ENCODE measurements at regions not wholly inside any gene's neighbourhood (a gene's known extent, or its start where the extent isn't known, plus 50 kb on each side); places are given as distances from the start of the nearest gene placed in this dataset.

DNA sequence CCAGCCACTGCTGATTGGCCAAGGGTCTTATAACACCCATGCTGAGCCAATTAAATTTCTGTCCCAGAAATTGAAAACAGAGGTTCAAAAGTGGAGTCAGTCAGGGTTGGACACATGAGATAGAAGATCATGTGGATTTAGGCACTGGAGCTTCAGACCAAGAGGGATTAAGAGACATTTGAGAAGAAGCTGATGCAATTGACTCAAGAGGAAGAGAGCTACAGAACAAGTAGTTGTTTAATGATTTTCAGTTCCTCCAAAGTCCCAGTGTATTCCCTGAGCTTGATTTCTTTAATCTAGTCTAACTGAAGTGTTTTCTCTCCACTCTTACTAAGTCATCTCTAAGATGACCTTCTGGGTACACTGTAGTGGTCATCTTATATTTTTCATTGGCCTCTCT lies 227.1 kb downstream of the DUSP10 start:
- TF ChIP-seq, protein P1, sequence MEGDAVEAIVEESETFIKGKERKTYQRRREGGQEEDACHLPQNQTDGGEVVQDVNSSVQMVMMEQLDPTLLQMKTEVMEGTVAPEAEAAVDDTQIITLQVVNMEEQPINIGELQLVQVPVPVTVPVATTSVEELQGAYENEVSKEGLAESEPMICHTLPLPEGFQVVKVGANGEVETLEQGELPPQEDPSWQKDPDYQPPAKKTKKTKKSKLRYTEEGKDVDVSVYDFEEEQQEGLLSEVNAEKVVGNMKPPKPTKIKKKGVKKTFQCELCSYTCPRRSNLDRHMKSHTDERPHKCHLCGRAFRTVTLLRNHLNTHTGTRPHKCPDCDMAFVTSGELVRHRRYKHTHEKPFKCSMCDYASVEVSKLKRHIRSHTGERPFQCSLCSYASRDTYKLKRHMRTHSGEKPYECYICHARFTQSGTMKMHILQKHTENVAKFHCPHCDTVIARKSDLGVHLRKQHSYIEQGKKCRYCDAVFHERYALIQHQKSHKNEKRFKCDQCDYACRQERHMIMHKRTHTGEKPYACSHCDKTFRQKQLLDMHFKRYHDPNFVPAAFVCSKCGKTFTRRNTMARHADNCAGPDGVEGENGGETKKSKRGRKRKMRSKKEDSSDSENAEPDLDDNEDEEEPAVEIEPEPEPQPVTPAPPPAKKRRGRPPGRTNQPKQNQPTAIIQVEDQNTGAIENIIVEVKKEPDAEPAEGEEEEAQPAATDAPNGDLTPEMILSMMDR (IDR thresholded peaks at IDR 0.05; ENCODE audit: low read depth, low read length, missing control alignments), result no peak

DNA sequence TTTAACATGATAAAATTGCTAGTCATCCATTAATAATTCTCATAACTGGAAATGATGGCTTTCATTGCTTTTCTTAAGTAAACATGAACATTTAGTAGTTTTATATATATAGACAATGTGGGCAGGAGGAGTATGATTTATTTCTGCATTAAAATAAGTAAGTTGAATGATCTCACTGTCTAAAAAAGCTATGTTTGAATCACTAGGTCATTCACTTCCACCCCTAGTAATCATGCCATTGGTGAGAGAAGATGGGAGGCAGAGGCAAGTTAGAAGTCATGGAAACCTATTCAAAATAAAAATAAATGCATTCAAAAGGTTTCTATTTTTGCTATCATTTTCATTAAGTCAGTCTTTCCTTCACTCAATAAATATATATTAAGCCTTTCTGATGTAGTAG lies 226.4 kb downstream of the DUSP10 start:
- no peak overlapping the region for H3K4me3 ChIP-seq (ENCODE audit: low read depth, low read length)
- DNase-seq (ENCODE audit: low read depth), result no peak
- TF ChIP-seq, protein P1 (IDR thresholded peaks at IDR 0.05; ENCODE audit: low read depth, low read length, missing control alignments), result no peak

More for the DNA sequence above, 227.1 kb downstream of the DUSP10 start:
- no peak overlapping the region for H3K4me3 ChIP-seq (ENCODE audit: low read depth, low read length)
- no peak for DNase-seq (ENCODE audit: low read depth)

DNA sequence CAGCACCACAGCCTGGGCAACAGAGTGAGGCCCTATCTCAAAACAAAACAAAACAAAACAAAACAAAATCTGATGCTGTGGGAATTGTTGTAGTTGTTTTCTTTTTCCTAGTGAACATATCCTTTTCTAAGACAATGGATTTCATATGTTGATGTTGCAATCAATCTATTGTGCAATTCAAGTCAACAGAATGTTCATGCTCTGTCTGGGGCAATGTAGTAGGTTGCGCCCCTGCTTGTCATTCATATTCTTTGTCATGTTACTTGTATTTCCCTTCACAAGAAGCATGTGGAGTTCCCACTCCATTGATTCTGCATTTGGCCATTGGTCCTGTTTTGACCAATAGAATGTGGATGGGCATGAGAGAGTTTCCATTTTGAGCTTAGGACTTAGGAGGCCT lies 223.9 kb downstream of the DUSP10 start:
- H3K4me3 ChIP-seq (ENCODE audit: low read depth, low read length), result no peak overlapping the region
- DNase-seq (ENCODE audit: low read depth), result no peak
- TF ChIP-seq, protein P1 (IDR thresholded peaks at IDR 0.05; ENCODE audit: low read depth, low read length, missing control alignments), result no peak

DNA sequence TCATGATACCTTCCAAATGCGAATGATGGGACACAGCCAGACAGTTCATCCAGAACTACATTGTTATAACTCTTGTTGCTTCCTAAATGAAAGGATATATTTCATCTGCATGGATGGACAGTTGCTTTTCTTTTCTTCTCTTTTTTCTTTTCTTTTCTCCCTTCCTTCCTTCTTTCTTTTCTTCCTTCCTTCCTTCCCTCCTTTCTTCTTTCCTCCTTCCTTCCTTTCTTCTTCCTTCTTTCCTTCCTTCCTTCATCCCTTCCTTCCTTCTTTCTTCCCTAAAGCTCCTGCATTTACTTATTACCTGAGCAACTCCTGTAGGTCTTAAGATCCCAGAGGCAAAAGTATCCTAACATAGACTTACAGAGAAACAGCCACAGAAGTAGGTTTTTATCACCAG lies 221.6 kb downstream of the DUSP10 start:
- DNase-seq (ENCODE audit: low read depth), result no peak
- H3K4me3 ChIP-seq (ENCODE audit: low read depth, low read length), result no peak overlapping the region
- TF ChIP-seq, protein P1 (IDR thresholded peaks at IDR 0.05; ENCODE audit: low read depth, low read length, missing control alignments), result no peak

DNA sequence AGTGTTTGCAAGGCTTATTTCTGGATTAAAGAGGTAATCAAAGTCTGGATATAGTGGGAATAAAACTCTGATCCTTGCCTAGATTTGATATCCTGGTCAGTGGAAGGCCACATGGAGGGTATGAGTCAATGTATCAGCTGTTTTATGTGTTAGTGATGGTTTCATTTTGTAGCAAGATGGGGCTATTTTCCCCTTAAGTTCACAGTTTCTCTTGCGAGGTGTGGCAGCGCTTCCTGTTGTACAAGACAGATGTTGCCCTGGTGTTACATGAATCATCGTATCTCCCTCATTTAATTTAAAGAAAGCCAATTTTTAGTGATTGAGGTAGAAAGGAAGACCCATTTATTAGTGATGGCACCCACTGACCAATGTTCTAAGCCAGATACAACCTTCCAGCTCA lies 220.2 kb downstream of the DUSP10 start:
- TF ChIP-seq, protein P1 (IDR thresholded peaks at IDR 0.05; ENCODE audit: low read depth, low read length, missing control alignments), result no peak
- DNase-seq (ENCODE audit: low read depth), result no peak
- no peak overlapping the region for H3K4me3 ChIP-seq (ENCODE audit: low read depth, low read length)

DNA sequence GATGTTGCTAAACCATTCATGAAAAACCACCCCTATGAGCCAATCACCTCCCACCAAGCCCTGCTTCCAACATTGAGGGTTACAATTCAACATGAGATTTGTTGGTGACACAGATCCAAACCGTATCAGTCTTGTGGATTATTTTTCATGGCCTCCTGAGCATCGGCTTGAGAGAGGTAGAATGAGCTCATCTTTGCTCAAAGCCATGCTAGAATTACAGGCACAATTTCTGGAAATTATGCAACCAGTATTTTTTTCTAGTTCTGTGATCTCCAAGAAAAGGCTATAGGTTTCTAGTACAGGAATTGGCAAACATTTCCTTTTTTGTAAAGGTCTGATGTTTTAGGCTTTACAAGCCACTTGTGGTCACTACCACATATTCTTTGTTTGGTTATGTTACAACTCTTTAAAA lies 219.4 kb downstream of the DUSP10 start:
- TF ChIP-seq, protein P1 (IDR thresholded peaks at IDR 0.05; ENCODE audit: low read depth, low read length, missing control alignments), result no peak
- H3K4me3 ChIP-seq (ENCODE audit: low read depth, low read length), result no peak overlapping the region
- no peak for DNase-seq (ENCODE audit: low read depth)

DNA sequence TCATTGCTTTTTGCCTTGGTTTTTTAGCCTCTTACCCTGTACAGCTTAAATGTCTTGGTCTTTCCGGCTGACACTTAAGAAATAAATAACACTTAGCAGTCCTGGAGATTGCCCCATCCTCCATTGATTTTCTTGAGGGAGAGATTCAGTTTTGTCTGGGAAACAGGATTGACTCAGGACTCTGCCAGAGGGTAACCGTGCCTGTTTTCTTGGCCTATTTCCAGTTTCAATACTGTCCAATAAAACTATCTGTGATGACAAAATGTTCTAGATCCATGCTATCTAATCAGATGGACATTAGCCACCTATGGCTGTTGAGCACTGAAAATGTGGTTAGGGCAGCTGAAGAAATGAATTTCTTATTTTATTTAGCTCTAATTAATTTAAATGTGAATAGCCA lies 216.1 kb downstream of the DUSP10 start:
- DNase-seq (ENCODE audit: low read depth), result no peak
- TF ChIP-seq, protein P1 (IDR thresholded peaks at IDR 0.05; ENCODE audit: low read depth, low read length, missing control alignments), result no peak
- no peak overlapping the region for H3K4me3 ChIP-seq (ENCODE audit: low read depth, low read length)
